GM13976 (cell line): ENCODE measurements at regions not wholly inside any gene's neighbourhood (a gene's known extent, or its start where the extent isn't known, plus 50 kb on each side); places are given as distances from the start of the nearest gene placed in this dataset.

Source experiments
- DNase-seq: peaks from one replicate; pipeline ENCODE4 v3.0.0; 2012; ENCODE audit warnings: low spot score
- in situ Hi-C: fragments of 300-500 bp; cut with MboI; formaldehyde crosslinking; loops from one replicate; pipeline ENCODE4 v1.12.0; 2022; ENCODE audit warnings: low sequenced_read_pairs, mixed read lengths, inconsistent platforms; ENCODE audit not compliant: unreplicated experiment
- TF ChIP-seq, protein P1 (sequence below): IDR thresholded peaks from 2 replicates; pipeline ENCODE4 v1.5.1; 2012; ENCODE audit warnings: borderline replicate concordance, mild to moderate bottlenecking; ENCODE audit not compliant: insufficient read depth; ENCODE audit errors: extremely low read depth, missing control alignments, control extremely low read depth

DNA sequence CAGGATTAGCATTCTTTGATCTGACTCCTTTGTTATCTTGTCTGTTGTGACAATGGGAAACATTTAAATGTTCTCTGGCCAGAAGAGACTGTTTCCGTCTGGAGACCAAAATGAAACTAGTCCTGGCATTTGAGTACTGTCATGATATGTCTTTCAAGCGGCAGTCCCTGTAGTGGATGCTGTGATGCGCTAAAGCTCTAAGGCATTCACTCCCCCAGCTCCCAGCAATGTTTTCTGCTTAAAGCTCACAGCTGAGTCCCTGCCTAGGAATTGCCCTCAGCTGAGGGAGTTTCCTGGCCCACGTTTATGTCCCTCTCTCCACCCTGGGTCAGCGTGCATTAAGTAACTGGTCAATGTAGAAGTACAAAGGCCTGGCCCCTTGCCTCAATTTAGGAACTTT lies 109.4 kb downstream of the UCHL5 start:
- no peak for DNase-seq
- in situ Hi-C loops: no loop called here
- TF ChIP-seq, protein P1, sequence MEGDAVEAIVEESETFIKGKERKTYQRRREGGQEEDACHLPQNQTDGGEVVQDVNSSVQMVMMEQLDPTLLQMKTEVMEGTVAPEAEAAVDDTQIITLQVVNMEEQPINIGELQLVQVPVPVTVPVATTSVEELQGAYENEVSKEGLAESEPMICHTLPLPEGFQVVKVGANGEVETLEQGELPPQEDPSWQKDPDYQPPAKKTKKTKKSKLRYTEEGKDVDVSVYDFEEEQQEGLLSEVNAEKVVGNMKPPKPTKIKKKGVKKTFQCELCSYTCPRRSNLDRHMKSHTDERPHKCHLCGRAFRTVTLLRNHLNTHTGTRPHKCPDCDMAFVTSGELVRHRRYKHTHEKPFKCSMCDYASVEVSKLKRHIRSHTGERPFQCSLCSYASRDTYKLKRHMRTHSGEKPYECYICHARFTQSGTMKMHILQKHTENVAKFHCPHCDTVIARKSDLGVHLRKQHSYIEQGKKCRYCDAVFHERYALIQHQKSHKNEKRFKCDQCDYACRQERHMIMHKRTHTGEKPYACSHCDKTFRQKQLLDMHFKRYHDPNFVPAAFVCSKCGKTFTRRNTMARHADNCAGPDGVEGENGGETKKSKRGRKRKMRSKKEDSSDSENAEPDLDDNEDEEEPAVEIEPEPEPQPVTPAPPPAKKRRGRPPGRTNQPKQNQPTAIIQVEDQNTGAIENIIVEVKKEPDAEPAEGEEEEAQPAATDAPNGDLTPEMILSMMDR: no peak

DNA sequence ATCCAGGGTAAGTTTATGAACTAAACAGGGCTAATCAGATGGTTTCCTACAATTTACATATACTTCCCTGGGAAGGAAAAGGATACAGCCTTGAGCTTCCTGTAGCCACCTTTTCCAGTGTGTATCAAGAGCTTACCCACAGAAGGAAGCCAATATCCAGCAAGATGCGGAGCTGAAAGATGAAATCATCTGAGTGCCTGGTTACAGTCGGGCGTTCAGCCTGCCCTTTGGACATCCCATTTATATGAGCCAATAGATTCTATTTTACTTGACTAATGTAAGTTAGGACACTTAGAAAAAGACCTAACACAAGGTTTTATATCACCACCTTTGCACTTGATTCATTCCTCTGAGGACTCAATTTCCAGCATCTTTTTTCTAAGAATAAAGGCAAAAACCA lies 108.2 kb downstream of the UCHL5 start:
- DNase-seq: no peak
- TF ChIP-seq, protein P1: no peak
- in situ Hi-C loops: no loop called here

DNA sequence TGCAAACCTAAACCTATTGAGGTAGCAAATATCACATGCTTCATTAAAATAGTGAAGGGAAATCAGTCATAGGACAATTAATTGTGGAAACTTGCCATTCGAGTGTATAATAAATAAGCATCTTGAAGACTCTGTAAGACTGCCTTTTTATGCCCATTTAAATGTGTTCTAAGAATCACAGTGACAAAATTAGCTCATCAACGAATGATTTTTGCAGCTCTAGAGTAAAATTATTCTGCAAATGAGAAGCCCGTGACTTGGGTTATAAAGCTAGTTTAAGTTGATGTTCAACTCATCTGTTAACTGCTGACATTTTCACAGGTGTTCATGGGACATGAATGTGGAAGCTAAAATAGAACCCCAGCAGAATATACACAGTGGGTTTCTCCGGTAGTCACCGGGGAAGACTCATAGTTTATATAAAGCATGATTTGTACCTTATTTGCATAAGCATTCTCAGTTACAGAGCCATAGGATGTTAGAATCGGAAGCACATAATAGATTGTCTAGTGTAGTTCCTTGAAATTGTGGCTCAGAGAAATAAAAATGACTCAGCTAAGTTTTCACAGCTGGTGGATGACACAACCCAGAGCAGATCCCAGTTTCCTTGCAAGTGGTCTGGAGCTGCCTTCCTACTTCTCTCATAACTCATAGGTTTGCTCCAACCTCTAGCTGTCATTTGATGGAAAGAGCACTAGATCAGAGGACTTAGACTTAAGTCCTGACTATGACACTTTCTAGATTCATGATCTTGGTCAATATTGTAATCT lies 107.3 kb downstream of the UCHL5 start:
- peak; percentile 18 for DNase-seq
- in situ Hi-C loops: no loop called here
- TF ChIP-seq, protein P1: no peak

DNA sequence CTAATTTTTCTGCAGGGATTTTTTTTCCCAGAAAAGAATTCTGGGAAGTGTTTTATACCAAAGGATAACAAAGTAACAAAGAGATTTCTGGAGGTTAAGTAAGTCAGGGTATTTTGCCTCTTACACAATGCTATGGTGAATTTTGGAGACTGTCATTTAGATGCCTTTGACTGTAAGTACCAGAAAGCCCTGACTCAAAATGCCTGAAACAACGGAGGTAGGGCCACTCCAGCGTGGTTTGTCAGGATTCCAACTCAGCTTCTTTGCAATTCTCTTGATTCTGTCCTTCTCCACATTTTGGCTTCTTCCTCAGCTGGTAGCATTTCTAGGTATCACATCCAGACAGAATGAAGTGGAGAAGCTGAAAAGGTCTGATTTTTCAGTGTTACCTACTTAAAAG lies 106.5 kb downstream of the UCHL5 start:
- DNase-seq: no peak
- in situ Hi-C loops: no loop called here

DNA sequence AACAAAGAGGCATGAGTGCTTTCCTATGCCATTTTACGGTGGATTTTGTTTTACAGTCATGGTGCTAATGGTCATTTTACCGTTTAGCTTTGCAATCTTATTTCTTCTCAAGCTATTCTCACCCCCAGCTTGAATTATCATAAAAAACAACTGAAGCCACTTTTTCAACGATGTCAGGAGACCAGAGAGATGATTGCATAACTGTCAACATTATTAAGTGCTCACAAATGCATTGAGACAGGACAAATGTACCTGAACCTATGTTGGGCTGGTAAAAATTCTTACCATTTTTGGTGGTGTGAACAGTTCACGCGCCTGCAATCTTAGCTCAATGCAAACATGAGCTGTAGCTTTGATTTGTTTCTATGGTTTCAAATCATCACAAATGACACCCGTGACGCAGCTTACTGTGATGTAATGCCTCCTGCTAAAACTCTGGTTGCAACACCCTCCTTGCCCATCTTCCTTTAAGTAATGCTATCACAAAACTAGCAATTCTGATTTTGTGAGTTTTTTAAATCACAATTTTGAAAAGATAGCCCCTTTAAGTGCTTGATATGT lies 104.4 kb downstream of the UCHL5 start:
- no peak for DNase-seq
- in situ Hi-C loops: no loop called here
- TF ChIP-seq, protein P1: no peak

More for the DNA sequence above, 106.5 kb downstream of the UCHL5 start:
- TF ChIP-seq, protein P1: no peak

DNA sequence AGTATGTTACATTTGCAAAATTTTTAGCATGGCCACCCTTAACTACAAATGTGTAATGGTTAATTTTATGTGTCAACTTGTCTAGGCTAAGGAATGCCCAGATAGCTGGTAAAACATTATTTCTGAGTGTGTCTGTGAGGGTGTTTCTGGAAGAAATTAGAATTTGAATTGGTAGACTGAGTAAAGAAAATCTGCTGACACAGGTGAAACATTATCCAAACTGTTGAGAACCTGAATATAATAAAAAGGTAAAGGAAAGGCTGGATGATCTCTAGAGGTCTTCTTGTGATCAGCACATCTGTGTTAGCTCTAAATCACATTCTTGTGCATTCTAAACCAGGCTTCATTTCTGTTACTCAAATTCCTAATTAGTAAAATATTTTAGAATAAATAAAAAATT lies 100.8 kb downstream of the UCHL5 start:
- TF ChIP-seq, protein P1: no peak
- in situ Hi-C loops: no loop called here
- DNase-seq: no peak
